HepG2 (cell line): ENCODE measurements at regions not wholly inside any gene's neighbourhood (a gene's known extent, or its start where the extent isn't known, plus 50 kb on each side); places are given as distances from the start of the nearest gene placed in this dataset.

ENCODE experiments used
- CTCF ChIP-seq: sonication (generic); formaldehyde crosslinking; IDR thresholded peaks from 2 replicates; pipeline ENCODE4 v1.5.0; 2020; ENCODE audit warnings: mild to moderate bottlenecking, missing genetic modification reagents, moderate library complexity
- EZH2 ChIP-seq: conservative IDR thresholded peaks from 2 replicates; pipeline ENCODE4 v1.6.1; 2012; ENCODE audit warnings: mild to moderate bottlenecking, low read depth, low read length, moderate library complexity
- NKX3-1 ChIP-seq: sonication (generic); formaldehyde crosslinking; IDR thresholded peaks from 2 replicates; pipeline ENCODE4 v1.5.0; 2020; ENCODE audit warnings: missing genetic modification reagents
- PAX8 ChIP-seq: sonication (generic); formaldehyde crosslinking; IDR thresholded peaks from 2 replicates; pipeline ENCODE4 v1.8.0; 2022; ENCODE audit warnings: mild to moderate bottlenecking, missing genetic modification reagents, borderline replicate concordance
- RXRA ChIP-seq: sonication (generic); formaldehyde crosslinking; IDR thresholded peaks from 2 replicates; pipeline ENCODE4 v1.5.1; 2020; ENCODE audit warnings: missing genetic modification reagents
- ZBTB49 ChIP-seq: sonication (generic); formaldehyde crosslinking; IDR thresholded peaks from 2 replicates; pipeline ENCODE4 v1.4.0; 2020; ENCODE audit warnings: missing genetic modification reagents, borderline replicate concordance
- ZNF10 ChIP-seq: sonication (generic); formaldehyde crosslinking; IDR thresholded peaks from 2 replicates; pipeline ENCODE4 v1.4.0; 2020; ENCODE audit warnings: mild to moderate bottlenecking, low read depth, missing genetic modification reagents, borderline replicate concordance
- ZNF232 ChIP-seq: sonication (generic); formaldehyde crosslinking; IDR thresholded peaks from 2 replicates; pipeline ENCODE4 v1.4.0; 2020; ENCODE audit warnings: missing genetic modification reagents, borderline replicate concordance
- ZNF350 ChIP-seq: sonication (generic); formaldehyde crosslinking; IDR thresholded peaks from 2 replicates; pipeline ENCODE4 v1.4.0; 2020; ENCODE audit warnings: mild to moderate bottlenecking, low read depth, missing genetic modification reagents, borderline replicate concordance
- ZNF644 ChIP-seq: IDR thresholded peaks from 2 replicates; pipeline ENCODE4 v1.6.1; 2016; ENCODE audit warnings: low read depth
- TF ChIP-seq, protein P1 (sequence below): sonication (generic); formaldehyde crosslinking; IDR thresholded peaks from 2 replicates; pipeline ENCODE4 v1.8.1; 2023; ENCODE audit warnings: missing genetic modification reagents, inconsistent platforms, borderline replicate concordance
- TF ChIP-seq, protein P2 (sequence below): sonication (generic); formaldehyde crosslinking; conservative IDR thresholded peaks from 2 replicates; pipeline ENCODE4 v1.4.0; 2020; ENCODE audit warnings: missing genetic modification reagents

GRCh38 chr21:28224191-28224726 is 768.4 kb downstream of the LTN1 start:
- no peak for TF ChIP-seq CTCF (CRISPR knock-in tag)
- no peak for TF ChIP-seq ZNF232 (CRISPR knock-in tag)
- TF ChIP-seq PAX8 (CRISPR knock-in tag) = no peak
- TF ChIP-seq RXRA (CRISPR knock-in tag) = no peak
- no peak for TF ChIP-seq ZNF10 (CRISPR knock-in tag)
- TF ChIP-seq, protein P1, sequence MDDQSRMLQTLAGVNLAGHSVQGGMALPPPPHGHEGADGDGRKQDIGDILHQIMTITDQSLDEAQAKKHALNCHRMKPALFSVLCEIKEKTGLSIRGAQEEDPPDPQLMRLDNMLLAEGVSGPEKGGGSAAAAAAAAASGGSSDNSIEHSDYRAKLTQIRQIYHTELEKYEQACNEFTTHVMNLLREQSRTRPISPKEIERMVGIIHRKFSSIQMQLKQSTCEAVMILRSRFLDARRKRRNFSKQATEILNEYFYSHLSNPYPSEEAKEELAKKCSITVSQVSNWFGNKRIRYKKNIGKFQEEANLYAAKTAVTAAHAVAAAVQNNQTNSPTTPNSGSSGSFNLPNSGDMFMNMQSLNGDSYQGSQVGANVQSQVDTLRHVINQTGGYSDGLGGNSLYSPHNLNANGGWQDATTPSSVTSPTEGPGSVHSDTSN = no peak
- TF ChIP-seq ZNF644 (CRISPR knock-in tag) = no peak
- TF ChIP-seq NKX3-1 (CRISPR knock-in tag) = no peak
- TF ChIP-seq ZNF350 (CRISPR knock-in tag) = no peak
- TF ChIP-seq ZBTB49 (CRISPR knock-in tag) = no peak
- no peak for TF ChIP-seq EZH2
- TF ChIP-seq, protein P2, sequence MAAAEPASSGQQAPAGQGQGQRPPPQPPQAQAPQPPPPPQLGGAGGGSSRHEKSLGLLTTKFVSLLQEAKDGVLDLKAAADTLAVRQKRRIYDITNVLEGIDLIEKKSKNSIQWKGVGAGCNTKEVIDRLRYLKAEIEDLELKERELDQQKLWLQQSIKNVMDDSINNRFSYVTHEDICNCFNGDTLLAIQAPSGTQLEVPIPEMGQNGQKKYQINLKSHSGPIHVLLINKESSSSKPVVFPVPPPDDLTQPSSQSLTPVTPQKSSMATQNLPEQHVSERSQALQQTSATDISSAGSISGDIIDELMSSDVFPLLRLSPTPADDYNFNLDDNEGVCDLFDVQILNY = no peak
